ENCODE measurements at regions not wholly inside any gene's neighbourhood (a gene's known extent, or its start where the extent isn't known, plus 50 kb on each side); places are given as distances from the start of the nearest gene placed in this dataset.

GRCh38 chr1:119302011-119302410 is 66.6 kb upstream of the HAO2 start:
- Mint-ChIP-seq H3K36me3 (ENCODE audit: low read depth) (no peaks in the 10 kb centered on the region), H3K27me3 (ENCODE audit: low read depth) (peaks cover 27% of the 10 kb centered on the region), H3K27ac (ENCODE audit: unreplicated experiment) (no peak overlapping the region), H3K4me1 (ENCODE audit: low read depth) (peaks cover 7% of the 10 kb centered on the region), H3K9me3 (ENCODE audit: low read depth) (no peaks in the 10 kb centered on the region), H3K4me3 (ENCODE audit: unreplicated experiment) (no peak overlapping the region)
- TF ChIP-seq CTCF (IDR thresholded peaks at IDR 0.05): no peak
- no peak for DNase-seq (ENCODE audit: low spot score)

GRCh38 chr1:119308130-119308700 is 60.4 kb upstream of the HAO2 start:
- no peak for TF ChIP-seq CTCF (IDR thresholded peaks at IDR 0.05)
- Mint-ChIP-seq H3K4me3 (ENCODE audit: unreplicated experiment) (no peak overlapping the region), H3K27me3 (ENCODE audit: low read depth) (peaks cover 38% of the 10 kb centered on the region), H3K9me3 (ENCODE audit: low read depth) (no peaks in the 10 kb centered on the region), H3K27ac (ENCODE audit: unreplicated experiment) (no peak overlapping the region), H3K4me1 (ENCODE audit: low read depth) (peaks cover 5% of the 10 kb centered on the region), H3K36me3 (ENCODE audit: low read depth) (no peaks in the 10 kb centered on the region)
- DNase-seq (ENCODE audit: low spot score): no peak

GRCh38 chr1:119308806-119309205 is 59.8 kb upstream of the HAO2 start:
- Mint-ChIP-seq H3K4me3 (ENCODE audit: unreplicated experiment) (no peak overlapping the region), H3K27me3 (ENCODE audit: low read depth) (peaks cover 34% of the 10 kb centered on the region), H3K36me3 (ENCODE audit: low read depth) (no peaks in the 10 kb centered on the region), H3K9me3 (ENCODE audit: low read depth) (no peaks in the 10 kb centered on the region), H3K27ac (ENCODE audit: unreplicated experiment) (no peak overlapping the region), H3K4me1 (ENCODE audit: low read depth) (peaks cover 4% of the 10 kb centered on the region)
- no peak for DNase-seq (ENCODE audit: low spot score)
- TF ChIP-seq CTCF (IDR thresholded peaks at IDR 0.05): no peak

- no peak for TF ChIP-seq CTCF (IDR thresholded peaks at IDR 0.05)
- Mint-ChIP-seq H3K27me3 (ENCODE audit: low read depth) (peaks cover 32% of the 10 kb centered on the region), H3K4me1 (ENCODE audit: low read depth) (peaks cover 10% of the 10 kb centered on the region), H3K27ac (ENCODE audit: unreplicated experiment) (no peak overlapping the region), H3K9me3 (ENCODE audit: low read depth) (no peaks in the 10 kb centered on the region), H3K36me3 (ENCODE audit: low read depth) (no peaks in the 10 kb centered on the region), H3K4me3 (ENCODE audit: unreplicated experiment) (no peak overlapping the region)
- no peak for DNase-seq (ENCODE audit: low spot score)
Observed at GRCh38 chr1:119310301-119310700, 58.3 kb upstream of the HAO2 start.

GRCh38 chr1:119312500-119312899 is 56.1 kb upstream of the HAO2 start:
- Mint-ChIP-seq H3K36me3 (ENCODE audit: low read depth) (no peaks in the 10 kb centered on the region), H3K27me3 (ENCODE audit: low read depth) (peaks cover 27% of the 10 kb centered on the region), H3K27ac (ENCODE audit: unreplicated experiment) (no peak overlapping the region), H3K4me1 (ENCODE audit: low read depth) (peaks cover 10% of the 10 kb centered on the region), H3K4me3 (ENCODE audit: unreplicated experiment) (no peak overlapping the region), H3K9me3 (ENCODE audit: low read depth) (no peaks in the 10 kb centered on the region)
- no peak for DNase-seq (ENCODE audit: low spot score)
- peak; percentile 15 for TF ChIP-seq CTCF (IDR thresholded peaks at IDR 0.05)
